ENCODE measurements at regions not wholly inside any gene's neighbourhood (a gene's known extent, or its start where the extent isn't known, plus 50 kb on each side); places are given as distances from the start of the nearest gene placed in this dataset.

GRCh38 chr18:28468901-28469300 is 292.0 kb upstream of the CDH2 start:
- no peak for TF ChIP-seq POLR2A (IDR thresholded peaks at IDR 0.05)
- TF ChIP-seq CTCF (IDR thresholded peaks at IDR 0.05): no peak
